HT-29 (cell line): ENCODE measurements at regions not wholly inside any gene's neighbourhood (a gene's known extent, or its start where the extent isn't known, plus 50 kb on each side); places are given as distances from the start of the nearest gene placed in this dataset.

ENCODE experiments used
- DNase-seq: peaks from one replicate; pipeline ENCODE4 v3.0.0-alpha.2; 2015; ENCODE audit warnings: low spot score

- no peak for DNase-seq
Observed at GRCh38 chr2:103028181-103028580, 266.4 kb downstream of the TMEM182 start.
